Muscle of leg (tissue), 3 donors: ENCODE measurements at regions not wholly inside any gene's neighbourhood (a gene's known extent, or its start where the extent isn't known, plus 50 kb on each side); places are given as distances from the start of the nearest gene placed in this dataset.

ENCODE experiments used
- DNase-seq: peaks from one replicate; pipeline ENCODE4 v3.0.0; 2013
- H3K27ac ChIP-seq: one replicate; pipeline ENCODE4 v1.5.1; 2013; ENCODE audit warnings: mild to moderate bottlenecking, low read length, control low read depth
- H3K27me3 ChIP-seq: one replicate; pipeline ENCODE4 v1.6.1; 2013; ENCODE audit warnings: low read length; ENCODE audit not compliant: control insufficient read depth, insufficient read depth
- H3K36me3 ChIP-seq: one replicate; pipeline ENCODE4 v1.6.1; 2013; ENCODE audit warnings: low read length; ENCODE audit not compliant: control insufficient read depth, insufficient read depth
- H3K4me1 ChIP-seq: one replicate; pipeline ENCODE4 v1.6.1; 2013; ENCODE audit warnings: low read length; ENCODE audit not compliant: control insufficient read depth, insufficient read depth
- H3K4me3 ChIP-seq: one replicate; pipeline ENCODE4 v1.5.1; 2013; ENCODE audit warnings: low read length, control low read depth
- H3K9me3 ChIP-seq: replicated peaks from 2 replicates; pipeline ENCODE4 v1.6.1; 2013; ENCODE audit warnings: low read depth, low read length; ENCODE audit not compliant: control insufficient read depth
- WGBS: methylation state at CpG from one replicate; pipeline ENCODE4 v1.1.5; 2013; ENCODE audit warnings: missing lambda C conversion rate; ENCODE audit not compliant: insufficient coverage; 5-methylcytosine and 5-hydroxymethylcytosine counted together

DNA sequence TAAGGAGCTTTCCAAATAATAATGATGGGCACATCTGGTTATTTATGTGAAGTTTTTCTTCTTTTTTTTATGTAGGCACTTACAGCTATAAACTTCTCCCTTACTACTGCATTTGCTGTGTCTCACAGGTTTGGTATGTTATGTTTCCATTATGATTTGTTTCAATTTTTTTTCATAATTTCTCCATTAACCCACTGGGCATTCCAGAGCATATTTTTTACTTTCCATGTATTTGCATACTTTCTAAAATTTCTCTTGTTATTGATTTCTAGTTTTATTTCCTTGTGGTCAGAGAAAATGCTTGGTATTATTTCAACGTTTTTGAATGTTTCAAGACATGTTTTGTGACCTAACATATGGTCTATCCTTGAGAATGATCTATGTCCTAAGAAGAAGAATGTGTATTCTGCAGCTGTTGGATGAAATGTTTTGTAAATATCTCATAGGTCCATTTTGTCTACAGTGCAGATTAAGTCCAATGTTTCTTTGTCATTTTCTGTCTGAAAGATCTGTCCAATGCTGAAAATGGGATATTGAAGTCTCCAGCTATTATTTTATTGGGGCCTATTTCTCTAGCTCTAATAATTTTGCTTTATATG lies 362.1 kb downstream of the DDX10 start:
- H3K27me3 ChIP-seq = no peaks in the 10 kb centered on the region
- H3K27ac ChIP-seq = no peak overlapping the region
- WGBS = 50% methylated on average over 1 of the region's 1 CpG
- H3K4me1 ChIP-seq = no peaks in the 10 kb centered on the region
- no peak for DNase-seq
- peaks cover 9% of the 10 kb centered on the region for H3K9me3 ChIP-seq
- H3K36me3 ChIP-seq = no peaks in the 10 kb centered on the region
- no peak overlapping the region for H3K4me3 ChIP-seq

DNA sequence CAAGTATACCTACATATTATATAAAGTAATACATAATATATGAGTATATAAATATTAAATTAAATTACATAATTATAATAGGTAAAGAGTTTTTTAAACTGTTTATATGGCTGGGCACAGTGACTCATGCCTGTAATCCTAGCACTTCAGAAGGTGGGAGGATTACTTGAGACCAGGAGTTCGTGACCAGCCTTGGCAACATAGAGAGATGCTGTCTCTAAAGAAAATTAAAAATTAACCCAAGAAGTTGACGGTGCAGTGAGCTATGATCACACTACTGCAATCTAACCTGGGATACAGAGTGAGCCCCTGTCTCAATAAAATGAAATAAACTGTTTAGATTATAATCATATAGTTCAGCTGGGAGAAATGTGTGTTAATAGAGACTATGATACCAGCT lies 363.0 kb downstream of the DDX10 start:
- H3K4me3 ChIP-seq = no peak overlapping the region
- no peaks in the 10 kb centered on the region for H3K36me3 ChIP-seq
- WGBS = no CpG with 5 or more reads among the region's 2 CpGs
- no peak for DNase-seq
- H3K27ac ChIP-seq = no peak overlapping the region
- H3K4me1 ChIP-seq = no peaks in the 10 kb centered on the region
- H3K27me3 ChIP-seq = no peaks in the 10 kb centered on the region
- H3K9me3 ChIP-seq = peaks cover 9% of the 10 kb centered on the region

DNA sequence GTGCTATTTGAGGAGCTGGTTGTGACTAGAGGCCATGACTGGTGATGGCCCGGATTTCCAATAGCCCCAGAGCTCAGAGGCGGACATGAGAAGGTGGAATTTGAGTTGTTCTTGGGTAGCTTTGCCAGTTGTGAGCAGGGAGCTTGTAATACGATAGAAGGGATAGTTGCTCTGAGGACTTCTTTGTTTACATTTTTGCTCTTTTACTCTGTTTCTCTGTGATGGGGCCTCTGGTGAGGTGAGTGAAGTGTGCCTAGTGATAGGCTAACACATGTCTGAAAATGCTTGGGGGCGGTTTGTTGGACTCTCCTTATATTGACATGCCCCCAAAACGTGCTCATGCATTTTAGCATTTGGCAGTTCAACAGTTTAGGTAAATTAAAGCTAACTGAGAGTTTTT lies 365.1 kb downstream of the DDX10 start:
- no peak for DNase-seq
- WGBS = 94% methylated on average over 2 of the region's 5 CpGs

GRCh38 chr11:109033627-109034338 lies 368.9 kb downstream of the DDX10 start:
- H3K4me3 ChIP-seq = no peak overlapping the region
- no peaks in the 10 kb centered on the region for H3K36me3 ChIP-seq
- no peaks in the 10 kb centered on the region for H3K27me3 ChIP-seq
- H3K4me1 ChIP-seq = no peaks in the 10 kb centered on the region
- no peaks in the 10 kb centered on the region for H3K9me3 ChIP-seq
- no peak overlapping the region for H3K27ac ChIP-seq
- WGBS = no CpG with 5 or more reads among the region's 2 CpGs
- DNase-seq = peak; percentile 20

More for the DNA sequence above, 365.1 kb downstream of the DDX10 start:
- no peaks in the 10 kb centered on the region for H3K27me3 ChIP-seq
- H3K27ac ChIP-seq = no peak overlapping the region
- no peaks in the 10 kb centered on the region for H3K36me3 ChIP-seq
- peaks cover 5% of the 10 kb centered on the region for H3K9me3 ChIP-seq
- no peaks in the 10 kb centered on the region for H3K4me1 ChIP-seq
- H3K4me3 ChIP-seq = no peak overlapping the region

- no peaks in the 10 kb centered on the region for H3K36me3 ChIP-seq
- WGBS = no CpG with 5 or more reads among the region's 1 CpG
- no peaks in the 10 kb centered on the region for H3K9me3 ChIP-seq
- H3K27me3 ChIP-seq = no peaks in the 10 kb centered on the region
- no peak overlapping the region for H3K4me3 ChIP-seq
- DNase-seq = no peak
- H3K4me1 ChIP-seq = no peaks in the 10 kb centered on the region
- no peak overlapping the region for H3K27ac ChIP-seq
Observed at GRCh38 chr11:109034339-109034696, 369.4 kb downstream of the DDX10 start.

- peak; percentile 7 for DNase-seq
- H3K4me1 ChIP-seq = no peaks in the 10 kb centered on the region
- WGBS = no CpG with 5 or more reads among the region's 1 CpG
- H3K27me3 ChIP-seq = no peaks in the 10 kb centered on the region
- H3K9me3 ChIP-seq = no peaks in the 10 kb centered on the region
- H3K4me3 ChIP-seq = no peak overlapping the region
- no peak overlapping the region for H3K27ac ChIP-seq
- H3K36me3 ChIP-seq = no peaks in the 10 kb centered on the region
Observed at GRCh38 chr11:109035284-109035683, 370.4 kb downstream of the DDX10 start.

DNA sequence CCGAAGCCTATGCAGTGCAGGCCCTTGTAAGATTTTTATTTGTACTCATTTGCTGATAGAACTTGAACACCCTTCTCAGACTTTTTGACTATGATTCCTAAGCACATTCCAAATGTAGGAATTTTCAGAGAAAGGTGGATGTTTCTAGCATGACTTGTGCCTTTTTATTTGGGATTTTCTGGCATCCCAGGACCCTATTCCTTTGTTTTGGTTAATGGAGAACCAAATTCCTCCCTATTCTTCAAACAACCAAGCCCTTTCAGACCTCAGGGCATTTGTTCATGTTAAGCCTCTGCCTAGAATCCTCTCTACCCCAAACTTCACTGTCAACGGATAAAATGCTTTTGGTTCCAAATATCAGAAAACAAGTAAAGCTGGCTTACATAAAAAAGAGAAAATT lies 371.1 kb downstream of the DDX10 start:
- no CpG with 5 or more reads among the region's 2 CpGs for WGBS
- Histone ChIP-seq H3K9me3 (no peaks in the 10 kb centered on the region), H3K27ac (no peak overlapping the region), H3K4me3 (no peak overlapping the region), H3K27me3 (no peaks in the 10 kb centered on the region), H3K4me1 (no peaks in the 10 kb centered on the region), H3K36me3 (no peaks in the 10 kb centered on the region)
- no peak for DNase-seq

DNA sequence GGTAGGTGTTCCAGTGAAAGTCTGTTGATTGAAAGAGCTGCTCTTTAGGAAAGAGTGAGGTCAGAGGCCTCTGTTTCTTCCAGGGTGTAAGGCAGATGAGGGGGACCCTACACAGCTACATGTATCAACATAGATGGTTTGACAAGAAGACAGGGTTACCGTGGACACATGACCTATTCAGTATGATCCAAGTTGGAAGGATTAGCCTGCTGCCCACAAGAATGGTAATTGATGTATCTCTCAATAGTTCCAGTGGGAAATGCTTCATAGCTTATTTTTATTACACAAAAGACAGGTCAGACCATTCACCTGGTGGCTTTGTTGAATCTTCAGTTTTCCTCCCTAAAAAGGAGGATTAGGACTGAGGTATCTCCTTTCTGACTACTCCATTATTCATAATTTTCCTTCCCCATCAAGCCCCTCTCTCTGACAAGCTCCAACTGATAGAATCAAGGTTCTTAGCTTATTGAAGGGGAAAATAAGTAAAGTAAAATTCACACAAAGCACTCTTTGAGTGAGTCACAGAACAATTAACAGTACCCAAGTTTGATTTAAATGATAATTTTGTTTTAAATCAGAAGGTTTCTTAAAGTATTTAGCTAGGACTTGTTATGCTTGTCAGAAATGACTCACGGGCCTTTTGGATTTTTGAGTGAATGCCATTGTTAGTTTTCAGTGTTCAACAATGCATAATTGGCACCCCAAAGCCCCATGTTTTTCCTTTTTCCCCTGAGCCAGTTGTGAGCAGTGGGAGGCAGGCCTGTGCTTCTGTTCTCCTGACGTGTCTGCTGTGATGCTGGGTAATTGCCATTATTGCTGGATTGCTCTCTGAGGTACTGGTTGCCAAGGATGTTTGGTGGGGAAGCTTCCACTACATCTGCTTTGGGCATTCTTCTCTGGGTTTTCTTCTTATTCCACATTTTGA lies 373.2 kb downstream of the DDX10 start:
- H3K27me3 ChIP-seq = no peaks in the 10 kb centered on the region
- H3K36me3 ChIP-seq = no peaks in the 10 kb centered on the region
- no peaks in the 10 kb centered on the region for H3K4me1 ChIP-seq
- 20% methylated on average over 1 of the region's 3 CpGs for WGBS
- no peak overlapping the region for H3K4me3 ChIP-seq
- no peaks in the 10 kb centered on the region for H3K9me3 ChIP-seq
- peak; percentile 47 for DNase-seq
- no peak overlapping the region for H3K27ac ChIP-seq

GRCh38 chr11:109039611-109040010 lies 374.7 kb downstream of the DDX10 start:
- Histone ChIP-seq H3K27ac (no peak overlapping the region), H3K4me1 (no peaks in the 10 kb centered on the region), H3K9me3 (no peaks in the 10 kb centered on the region), H3K27me3 (no peaks in the 10 kb centered on the region), H3K36me3 (no peaks in the 10 kb centered on the region), H3K4me3 (no peak overlapping the region)
- no peak for DNase-seq
- no CpG with 5 or more reads among the region's 2 CpGs for WGBS

DNA sequence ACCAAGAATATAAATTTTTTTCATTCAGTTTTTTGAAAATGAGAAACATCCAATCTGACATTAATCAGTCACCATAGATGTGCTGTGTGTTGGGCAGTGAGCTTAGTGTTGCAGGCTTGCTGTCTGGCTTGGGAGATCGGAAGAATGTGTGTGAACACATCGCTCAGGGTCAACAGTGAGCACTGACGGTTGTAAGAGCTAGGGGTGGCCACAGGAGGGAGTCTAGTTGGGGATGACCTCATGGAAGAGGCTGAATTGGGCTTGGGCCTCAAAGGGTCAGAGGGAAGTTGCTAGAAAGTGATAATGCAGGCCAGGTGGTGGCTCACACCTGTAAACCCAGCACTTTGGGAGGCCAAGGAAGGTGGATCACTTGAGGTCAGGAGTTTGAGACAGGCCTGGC lies 375.4 kb downstream of the DDX10 start:
- no peak for DNase-seq
- H3K9me3 ChIP-seq = no peaks in the 10 kb centered on the region
- no peaks in the 10 kb centered on the region for H3K27me3 ChIP-seq
- H3K27ac ChIP-seq = no peak overlapping the region
- H3K4me3 ChIP-seq = no peak overlapping the region
- H3K36me3 ChIP-seq = no peaks in the 10 kb centered on the region
- no peaks in the 10 kb centered on the region for H3K4me1 ChIP-seq
- 100% methylated on average over 2 of the region's 3 CpGs for WGBS
